Stomach (tissue), 8 donors: ENCODE measurements at regions not wholly inside any gene's neighbourhood (a gene's known extent, or its start where the extent isn't known, plus 50 kb on each side); places are given as distances from the start of the nearest gene placed in this dataset.
A peak's percentile ranks its signal among the peaks of the same experiment; 100 is the strongest.

ENCODE experiments used
- DNase-seq, 2 donors: peaks; one replicate each; pipeline versions ENCODE4 v3.0.0 to v3.0.0-alpha.2; 2013 to 2019
- H3K27ac ChIP-seq, 5 donors: fragments of 200-600 bp in 4 of 5; sonication (generic) in 4 of 5; one replicate each; pipeline ENCODE4 v1.5.1; 2013 to 2019; ENCODE audit warnings: mild to moderate bottlenecking in 1 of 5, moderate library complexity in 1 of 5
- H3K27me3 ChIP-seq, 3 donors: fragments of 200-600 bp; sonication (generic); one replicate each; pipeline ENCODE4 v1.5.1; 2017 to 2019; ENCODE audit warnings: mixed run types in 1 of 3
- H3K36me3 ChIP-seq, 4 donors: fragments of 200-600 bp; sonication (generic); 1 replicate in 3 of 4; 2 replicates in 1 of 4; pipeline ENCODE4 v1.5.1; 2016 to 2019
- H3K4me1 ChIP-seq, 4 donors: fragments of 200-600 bp; sonication (generic); one replicate each; pipeline ENCODE4 v1.5.1; 2016 to 2019
- H3K4me3 ChIP-seq, 4 donors: fragments of 200-600 bp; sonication (generic) in 3 of 4; one replicate each; pipeline ENCODE4 v1.5.1; 2016 to 2019; ENCODE audit warnings: mild to moderate bottlenecking in 1 of 4
- H3K9me3 ChIP-seq, 4 donors: fragments of 200-600 bp; sonication (generic); one replicate each; pipeline ENCODE4 v1.5.1; 2016 to 2019
- EP300 ChIP-seq: sonication (generic); formaldehyde crosslinking; IDR thresholded peaks from one replicate; pipeline ENCODE4 v1.6.1; 2017; ENCODE audit warnings: antibody characterized with exemption
- POLR2A ChIP-seq, 4 donors: fragments of 450-650 bp; IDR thresholded peaks; one replicate each; pipeline ENCODE4 v1.6.1; 2016; ENCODE audit warnings: antibody characterized with exemption in 4 of 4, control low read depth in 2 of 4, mild to moderate bottlenecking in 1 of 4, moderate library complexity in 1 of 4
- POLR2AphosphoS5 ChIP-seq, 3 donors: sonication (generic); formaldehyde crosslinking; IDR thresholded peaks; one replicate each; pipeline ENCODE4 v1.6.1; 2016; ENCODE audit warnings: antibody characterized with exemption in 3 of 3
- WGBS, 5 donors: extraction: QIAGEN DNeasy Blood & Tissue Kit in 3 of 5; methylation state at CpG; one replicate each; pipeline versions ENCODE4 v1.1.5 to v1.1.7; 2013 to 2018; 5-methylcytosine and 5-hydroxymethylcytosine counted together
- intact Hi-C: fragments of 100-400 bp; cut with DNase I; formaldehyde crosslinking; loops from one replicate; pipeline ENCODE4 v1.15.1; 2023; ENCODE audit warnings: low total_unique reads
- TF ChIP-seq, protein P1 (sequence below), 7 experiments: fragments of 450-650 bp in 4 of 7; fragments of 200-600 bp in 3 of 7; sonication (generic) in 3 of 7; IDR thresholded peaks; one replicate each; pipeline ENCODE4 v1.5.1; 2016 to 2019; ENCODE audit warnings: antibody characterized with exemption in 7 of 7, control low read depth in 2 of 7, mild to moderate bottlenecking in 1 of 7
- donor health status: healthy with polysubstance abuse.
- donor health status: Bipolar disorder and iron deficiency.
- donor health status: healthy.

DNA sequence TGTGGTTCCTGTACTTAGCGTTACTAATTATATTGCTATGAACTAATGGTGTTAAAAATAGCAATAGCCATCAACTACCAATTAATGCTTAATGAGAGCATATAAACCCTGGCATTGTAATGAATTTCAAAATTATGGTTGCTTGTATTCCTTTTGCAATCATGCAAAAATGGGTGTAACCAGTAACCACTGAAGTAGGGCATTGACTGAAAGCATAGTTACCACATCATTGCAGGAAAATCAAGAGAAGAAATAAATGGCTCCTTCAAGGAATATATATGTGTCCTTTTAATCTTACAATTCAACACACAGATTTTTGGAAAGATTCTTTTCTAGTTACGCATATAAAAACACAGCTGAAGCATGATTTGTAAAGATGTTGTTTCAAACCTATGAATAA lies 328.3 kb upstream of the AGTR1 start:
- Histone ChIP-seq H3K27ac (no peak overlapping the region), H3K4me1 (no peaks in the 10 kb centered on the region), H3K9me3 (no peaks in the 10 kb centered on the region), H3K4me3 (no peak overlapping the region), H3K36me3 (no peaks in the 10 kb centered on the region), H3K27me3 (no peaks in the 10 kb centered on the region)
- intact Hi-C loops = no loop called here
- 89 to 97% (median 92%) methylated on average over 2 of the region's 2 CpGs for WGBS, 5 donors
- DNase-seq = no peak
- TF ChIP-seq POLR2A (IDR thresholded peaks at IDR 0.05) (no peak), EP300 (no peak), POLR2AphosphoS5 (IDR thresholded peaks at IDR 0.05) (no peak)
- TF ChIP-seq, protein P1, sequence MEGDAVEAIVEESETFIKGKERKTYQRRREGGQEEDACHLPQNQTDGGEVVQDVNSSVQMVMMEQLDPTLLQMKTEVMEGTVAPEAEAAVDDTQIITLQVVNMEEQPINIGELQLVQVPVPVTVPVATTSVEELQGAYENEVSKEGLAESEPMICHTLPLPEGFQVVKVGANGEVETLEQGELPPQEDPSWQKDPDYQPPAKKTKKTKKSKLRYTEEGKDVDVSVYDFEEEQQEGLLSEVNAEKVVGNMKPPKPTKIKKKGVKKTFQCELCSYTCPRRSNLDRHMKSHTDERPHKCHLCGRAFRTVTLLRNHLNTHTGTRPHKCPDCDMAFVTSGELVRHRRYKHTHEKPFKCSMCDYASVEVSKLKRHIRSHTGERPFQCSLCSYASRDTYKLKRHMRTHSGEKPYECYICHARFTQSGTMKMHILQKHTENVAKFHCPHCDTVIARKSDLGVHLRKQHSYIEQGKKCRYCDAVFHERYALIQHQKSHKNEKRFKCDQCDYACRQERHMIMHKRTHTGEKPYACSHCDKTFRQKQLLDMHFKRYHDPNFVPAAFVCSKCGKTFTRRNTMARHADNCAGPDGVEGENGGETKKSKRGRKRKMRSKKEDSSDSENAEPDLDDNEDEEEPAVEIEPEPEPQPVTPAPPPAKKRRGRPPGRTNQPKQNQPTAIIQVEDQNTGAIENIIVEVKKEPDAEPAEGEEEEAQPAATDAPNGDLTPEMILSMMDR (IDR thresholded peaks at IDR 0.05) = no peak

DNA sequence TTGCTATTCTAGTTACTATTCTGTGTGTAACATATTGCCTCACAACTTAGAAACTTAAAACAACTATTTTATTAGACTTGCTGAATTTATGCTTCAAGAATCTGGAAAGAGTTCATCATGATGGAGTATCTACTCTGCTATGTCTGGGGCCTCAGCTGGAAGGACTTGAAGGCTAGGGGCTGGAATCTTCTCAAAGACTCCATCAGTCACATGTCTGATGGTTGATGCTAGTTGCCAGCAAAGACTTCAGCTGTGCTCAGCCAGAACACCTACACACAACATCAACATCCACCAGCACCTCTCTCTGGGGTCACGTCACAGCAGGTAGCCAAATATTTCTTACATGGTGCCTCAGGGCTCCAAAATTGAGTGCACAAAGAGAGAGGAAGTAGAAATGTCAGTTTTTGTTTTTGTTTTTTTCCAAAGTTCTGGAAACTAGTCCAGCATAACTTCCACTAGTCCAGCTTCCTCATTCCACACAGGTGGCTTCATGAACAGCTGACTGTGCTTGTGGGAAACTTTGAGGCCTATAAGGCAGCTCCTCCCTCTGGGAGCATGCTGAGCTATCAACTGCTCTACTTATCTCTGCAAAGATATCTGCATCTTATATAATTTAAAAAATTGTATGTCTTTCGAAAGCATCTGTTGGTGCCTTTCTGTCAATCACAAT lies 325.4 kb upstream of the AGTR1 start:
- no peaks in the 10 kb centered on the region for H3K36me3 ChIP-seq
- TF ChIP-seq POLR2AphosphoS5 (IDR thresholded peaks at IDR 0.05) (no peak), EP300 (no peak), POLR2A (IDR thresholded peaks at IDR 0.05) (no peak)
- TF ChIP-seq, protein P1 (IDR thresholded peaks at IDR 0.05) = no peak
- H3K27me3 ChIP-seq = no peaks in the 10 kb centered on the region
- WGBS, 5 donors = 67 to 88% (median 78%) methylated on average over 2 of the region's 2 CpGs
- no peaks in the 10 kb centered on the region for H3K4me1 ChIP-seq
- DNase-seq = peak in 1 of 2 donors; percentile 26
- H3K27ac ChIP-seq = no peak overlapping the region
- intact Hi-C loops = no loop called here
- H3K4me3 ChIP-seq = no peak overlapping the region
- H3K9me3 ChIP-seq = no peaks in the 10 kb centered on the region

DNA sequence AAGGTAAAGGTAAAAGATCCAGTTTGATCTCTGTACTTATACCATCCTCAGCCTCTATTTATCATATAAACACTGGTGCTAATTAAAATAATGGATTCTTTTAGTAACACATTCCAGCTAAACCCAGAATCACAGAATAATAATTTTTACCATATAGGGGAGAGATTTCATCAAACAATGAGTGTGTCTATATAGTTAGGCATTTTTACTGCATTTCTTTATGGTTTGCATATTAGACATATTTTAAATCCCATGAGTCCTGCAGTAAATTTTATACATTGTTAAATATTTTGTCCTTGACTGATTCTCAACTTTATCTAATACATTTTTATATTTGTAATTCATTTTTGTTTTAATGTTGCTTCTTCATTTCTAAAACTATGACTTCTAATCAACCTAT lies 323.7 kb upstream of the AGTR1 start:
- intact Hi-C loops = no loop called here
- Histone ChIP-seq H3K27ac (no peak overlapping the region), H3K4me3 (no peak overlapping the region), H3K4me1 (no peaks in the 10 kb centered on the region), H3K9me3 (no peaks in the 10 kb centered on the region), H3K36me3 (no peaks in the 10 kb centered on the region), H3K27me3 (no peaks in the 10 kb centered on the region)
- DNase-seq = no peak
- TF ChIP-seq EP300 (no peak), POLR2AphosphoS5 (IDR thresholded peaks at IDR 0.05) (no peak), POLR2A (IDR thresholded peaks at IDR 0.05) (no peak)
- TF ChIP-seq, protein P1 (IDR thresholded peaks at IDR 0.05) = no peak

DNA sequence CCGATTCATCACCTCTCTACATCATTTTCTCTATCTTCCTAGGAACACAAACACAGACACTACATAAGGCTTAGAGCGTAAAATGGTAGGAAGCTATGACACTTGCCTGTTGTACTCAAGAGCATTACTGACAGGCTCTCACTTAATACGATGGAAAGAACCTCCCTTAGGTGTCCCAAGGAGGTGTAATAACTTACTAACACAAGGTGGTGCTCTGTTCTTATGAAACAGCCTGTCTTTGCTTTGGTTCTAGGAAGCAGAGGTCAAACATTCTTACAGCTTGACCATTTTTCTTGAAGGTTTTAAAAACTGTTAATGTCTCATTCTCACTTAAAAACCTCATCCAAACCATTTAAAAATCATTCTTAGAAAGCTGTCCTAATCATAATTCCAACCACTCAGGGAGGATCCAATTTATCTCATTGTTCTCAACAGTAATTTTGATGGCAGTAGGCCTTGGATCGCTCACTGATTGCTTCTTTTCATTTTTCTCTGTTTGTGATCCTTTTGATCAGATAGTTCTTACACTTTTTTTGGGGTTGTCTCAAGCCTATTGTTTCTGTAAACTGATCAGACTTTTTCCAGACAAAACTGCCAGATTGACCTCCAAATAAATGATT lies 317.8 kb upstream of the AGTR1 start:
- DNase-seq = peak in 1 of 2 donors; percentile 74
- Histone ChIP-seq H3K27ac (no peak overlapping the region), H3K4me1 (no peaks in the 10 kb centered on the region), H3K4me3 (no peak overlapping the region), H3K36me3 (no peaks in the 10 kb centered on the region), H3K27me3 (no peaks in the 10 kb centered on the region), H3K9me3 (no peaks in the 10 kb centered on the region)
- WGBS, 5 donors = 56 to 64% (median 59%) methylated on average over 4 of the region's 4 CpGs
- TF ChIP-seq, protein P1 (IDR thresholded peaks at IDR 0.05) = peak in 3 of 7 experiments; percentile 6 to 61 (median 31)
- TF ChIP-seq POLR2AphosphoS5 (IDR thresholded peaks at IDR 0.05) (no peak), POLR2A (IDR thresholded peaks at IDR 0.05) (no peak)
- intact Hi-C loops = no loop called here
